ENCODE measurements at regions not wholly inside any gene's neighbourhood (a gene's known extent, or its start where the extent isn't known, plus 50 kb on each side); places are given as distances from the start of the nearest gene placed in this dataset.

- no peak for DNase-seq (ENCODE audit: low read depth in 1 of 2, low spot score in 1 of 2)
These were observed 1284.1 kb downstream of the AACS start for GRCh38 chr12:126349383-126349782.

GRCh38 chr12:126353604-126354003 is 1288.4 kb downstream of the AACS start:
- DNase-seq (ENCODE audit: low read depth in 1 of 2, low spot score in 1 of 2): no peak

GRCh38 chr12:126354633-126355032 is 1289.4 kb downstream of the AACS start:
- DNase-seq (ENCODE audit: low read depth in 1 of 2, low spot score in 1 of 2): no peak

- no peak for DNase-seq (ENCODE audit: low read depth in 1 of 2, low spot score in 1 of 2)
These were observed 1290.1 kb downstream of the AACS start for GRCh38 chr12:126355346-126355745.

- no peak for DNase-seq (ENCODE audit: low read depth in 1 of 2, low spot score in 1 of 2)
These were observed 1293.6 kb downstream of the AACS start for GRCh38 chr12:126358806-126359205.

GRCh38 chr12:126359216-126359615 is 1294.0 kb downstream of the AACS start:
- DNase-seq (ENCODE audit: low read depth in 1 of 2, low spot score in 1 of 2): no peak

- no peak for DNase-seq (ENCODE audit: low read depth in 1 of 2, low spot score in 1 of 2)
These were observed 1296.6 kb downstream of the AACS start for GRCh38 chr12:126361804-126362203.

- DNase-seq (ENCODE audit: low read depth in 1 of 2, low spot score in 1 of 2): no peak
These were observed 1297.3 kb downstream of the AACS start for GRCh38 chr12:126362493-126362892.

GRCh38 chr12:126362964-126363363 is 1297.7 kb downstream of the AACS start:
- no peak for DNase-seq (ENCODE audit: low read depth in 1 of 2, low spot score in 1 of 2)

GRCh38 chr12:126369487-126370463 is 1304.5 kb downstream of the AACS start:
- DNase-seq (ENCODE audit: low read depth in 1 of 2, low spot score in 1 of 2): no peak

GRCh38 chr12:126383506-126383905 is 1318.3 kb downstream of the AACS start:
- DNase-seq (ENCODE audit: low read depth in 1 of 2, low spot score in 1 of 2): no peak

GRCh38 chr12:126384026-126384564 is 1318.9 kb downstream of the AACS start:
- DNase-seq (ENCODE audit: low read depth in 1 of 2, low spot score in 1 of 2): no peak

GRCh38 chr12:126385785-126386184 is 1320.5 kb downstream of the AACS start:
- no peak for DNase-seq (ENCODE audit: low read depth in 1 of 2, low spot score in 1 of 2)

GRCh38 chr12:126389220-126389841 is 1324.1 kb downstream of the AACS start:
- DNase-seq (ENCODE audit: low read depth in 1 of 2, low spot score in 1 of 2): no peak

- no peak for DNase-seq (ENCODE audit: low read depth in 1 of 2, low spot score in 1 of 2)
These were observed 1324.7 kb downstream of the AACS start for GRCh38 chr12:126389961-126390360.

- DNase-seq (ENCODE audit: low read depth in 1 of 2, low spot score in 1 of 2): no peak
These were observed 1325.8 kb downstream of the AACS start for GRCh38 chr12:126390969-126391566.

- no peak for DNase-seq (ENCODE audit: low read depth in 1 of 2, low spot score in 1 of 2)
These were observed 1331.3 kb downstream of the AACS start for GRCh38 chr12:126396536-126396935.

- DNase-seq (ENCODE audit: low read depth in 1 of 2, low spot score in 1 of 2): no peak
These were observed 1331.9 kb downstream of the AACS start for GRCh38 chr12:126397071-126397581.

- no peak for DNase-seq (ENCODE audit: low read depth in 1 of 2, low spot score in 1 of 2)
These were observed 1332.4 kb downstream of the AACS start for GRCh38 chr12:126397660-126398059.

GRCh38 chr12:126400831-126401230 is 1335.6 kb downstream of the AACS start:
- DNase-seq (ENCODE audit: low read depth in 1 of 2, low spot score in 1 of 2): no peak

- no peak for DNase-seq (ENCODE audit: low read depth in 1 of 2, low spot score in 1 of 2)
These were observed 1339.2 kb downstream of the AACS start for GRCh38 chr12:126404293-126404881.
